ENCODE measurements at regions not wholly inside any gene's neighbourhood (a gene's known extent, or its start where the extent isn't known, plus 50 kb on each side); places are given as distances from the start of the nearest gene placed in this dataset.

DNA sequence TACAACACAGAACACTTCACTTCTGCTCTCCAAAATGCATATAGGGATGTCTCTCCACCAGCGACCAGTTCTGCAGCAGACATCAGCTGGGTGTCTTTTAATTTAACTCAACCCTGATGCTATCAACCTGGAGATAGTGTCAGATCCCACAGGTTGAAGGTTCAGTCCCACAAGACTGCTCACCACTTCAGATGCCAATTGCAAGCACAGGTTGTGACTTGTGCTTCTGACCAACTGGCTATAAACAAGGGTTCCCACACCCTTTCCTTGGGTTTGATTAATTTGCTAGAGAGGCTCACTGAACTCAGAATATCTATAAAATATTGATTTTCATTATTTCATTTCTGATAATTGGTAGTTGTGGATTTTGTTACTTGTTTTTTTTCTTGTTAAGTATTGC is 177.4 kb upstream of the HS3ST1 start:
- Mint-ChIP-seq H3K4me1 (no peaks in the 10 kb centered on the region), H3K4me3 (no peak overlapping the region), H3K27ac (no peak overlapping the region), H3K27me3 (no peaks in the 10 kb centered on the region), H3K9me3 (ENCODE audit: low read depth) (no peaks in the 10 kb centered on the region), H3K36me3 (ENCODE audit: low read depth) (no peaks in the 10 kb centered on the region)
- DNase-seq (no peak), ATAC-seq (no peak)
- intact Hi-C loops (cut with DNase I, micrococcal nuclease), result no loop called here
- ChIA-PET POLR2A (no interaction called here), CTCF (no interaction called here)

DNA sequence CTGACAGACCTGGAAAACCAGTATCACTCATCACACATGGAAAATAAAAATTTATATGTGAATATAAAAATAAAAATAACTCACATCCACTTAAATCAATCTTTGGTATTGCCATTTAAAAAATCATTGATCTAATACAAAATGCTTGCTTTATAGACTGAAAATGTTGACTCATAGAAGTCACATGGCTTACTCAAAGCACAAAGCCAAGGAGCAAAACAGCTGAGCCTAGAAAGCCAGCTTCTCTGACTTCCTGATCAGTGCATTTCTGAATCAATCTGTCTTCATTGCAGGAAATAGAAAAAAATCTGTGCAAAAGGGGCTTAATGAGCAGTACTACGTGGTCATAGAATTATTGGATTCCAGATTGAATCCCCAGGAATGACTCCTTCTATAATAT is 176.9 kb upstream of the HS3ST1 start:
- no peak overlapping the region for H3K27ac Mint-ChIP-seq
- intact Hi-C loops (cut with DNase I, micrococcal nuclease), result no loop called here
- H3K9me3 Mint-ChIP-seq (ENCODE audit: low read depth), result no peaks in the 10 kb centered on the region
- DNase-seq (no peak), ATAC-seq (no peak)
- POLR2A ChIA-PET, result no interaction called here
- H3K4me3 Mint-ChIP-seq, result no peak overlapping the region
- CTCF ChIA-PET, result no interaction called here
- H3K27me3 Mint-ChIP-seq, result no peaks in the 10 kb centered on the region
- H3K4me1 Mint-ChIP-seq, result no peaks in the 10 kb centered on the region
- no peaks in the 10 kb centered on the region for H3K36me3 Mint-ChIP-seq (ENCODE audit: low read depth)

DNA sequence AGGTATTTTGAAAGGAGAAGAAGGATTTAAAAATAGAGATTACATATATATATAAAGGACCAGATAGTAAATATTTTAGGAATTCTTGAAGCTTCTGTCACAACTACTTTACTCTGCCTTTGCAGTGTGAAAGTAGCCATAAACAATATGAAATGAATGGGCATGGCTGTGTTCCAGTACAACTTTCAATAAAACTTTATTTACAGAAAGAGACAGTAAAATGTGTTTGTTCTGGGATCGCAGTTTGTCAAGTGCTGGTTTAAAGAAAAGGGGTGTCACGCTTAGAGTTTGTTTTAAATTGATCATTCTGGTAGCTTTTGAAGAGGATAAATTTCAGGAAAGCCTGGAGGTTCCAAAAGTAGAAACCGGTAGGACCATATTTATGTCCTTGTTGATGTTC is 176.1 kb upstream of the HS3ST1 start:
- intact Hi-C loops (cut with DNase I, micrococcal nuclease), result no loop called here
- no peak overlapping the region for H3K27ac Mint-ChIP-seq
- no peak for DNase-seq
- CTCF ChIA-PET, result no interaction called here
- H3K4me1 Mint-ChIP-seq, result no peaks in the 10 kb centered on the region
- H3K36me3 Mint-ChIP-seq (ENCODE audit: low read depth), result no peaks in the 10 kb centered on the region
- no peaks in the 10 kb centered on the region for H3K27me3 Mint-ChIP-seq
- no peak for ATAC-seq
- H3K4me3 Mint-ChIP-seq, result no peak overlapping the region
- no peaks in the 10 kb centered on the region for H3K9me3 Mint-ChIP-seq (ENCODE audit: low read depth)
- POLR2A ChIA-PET, result no interaction called here

DNA sequence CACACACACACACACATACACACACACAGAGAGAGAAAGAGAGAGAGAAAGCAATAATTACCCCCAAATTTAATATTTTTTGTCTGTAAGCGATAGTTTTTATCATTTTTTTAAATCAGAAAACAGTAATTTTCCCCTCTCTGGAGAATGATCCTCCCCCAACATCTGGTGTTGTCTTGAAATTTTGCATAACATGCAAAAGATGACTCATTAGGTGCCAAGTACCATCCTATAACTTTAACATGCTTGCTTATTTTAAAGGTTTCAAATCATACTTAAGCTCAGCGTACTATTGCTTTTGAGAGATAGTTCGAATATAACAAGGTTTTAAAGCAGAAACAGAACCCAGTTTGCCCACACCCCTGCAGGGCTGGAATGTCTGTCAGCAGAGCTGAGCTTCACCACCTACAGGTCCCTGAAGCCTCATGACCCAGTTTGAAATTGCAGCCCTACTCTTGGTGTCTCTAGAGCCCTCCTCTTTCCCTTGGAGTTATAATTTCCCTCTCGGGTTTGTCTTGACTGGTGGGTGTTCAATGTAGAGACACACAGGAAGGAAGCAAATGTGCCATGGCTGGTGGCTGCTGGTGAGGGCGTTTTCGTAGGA is 175.0 kb upstream of the HS3ST1 start:
- CTCF ChIA-PET, result interaction anchor here (0.5 to 0.7 kb wide), 2 partner anchors 1018 to 1054 kb away, joined by 4 read pairs; no protein-coding TSS in a partner anchor
- POLR2A ChIA-PET, result no interaction called here
- H3K4me3 Mint-ChIP-seq, result no peak overlapping the region
- no peaks in the 10 kb centered on the region for H3K9me3 Mint-ChIP-seq (ENCODE audit: low read depth)
- H3K36me3 Mint-ChIP-seq (ENCODE audit: low read depth), result no peaks in the 10 kb centered on the region
- DNase-seq (no peak), ATAC-seq (no peak)
- H3K27ac Mint-ChIP-seq, result no peak overlapping the region
- no peaks in the 10 kb centered on the region for H3K27me3 Mint-ChIP-seq
- H3K4me1 Mint-ChIP-seq, result no peaks in the 10 kb centered on the region
- intact Hi-C loops (cut with DNase I, micrococcal nuclease), result no loop called here

DNA sequence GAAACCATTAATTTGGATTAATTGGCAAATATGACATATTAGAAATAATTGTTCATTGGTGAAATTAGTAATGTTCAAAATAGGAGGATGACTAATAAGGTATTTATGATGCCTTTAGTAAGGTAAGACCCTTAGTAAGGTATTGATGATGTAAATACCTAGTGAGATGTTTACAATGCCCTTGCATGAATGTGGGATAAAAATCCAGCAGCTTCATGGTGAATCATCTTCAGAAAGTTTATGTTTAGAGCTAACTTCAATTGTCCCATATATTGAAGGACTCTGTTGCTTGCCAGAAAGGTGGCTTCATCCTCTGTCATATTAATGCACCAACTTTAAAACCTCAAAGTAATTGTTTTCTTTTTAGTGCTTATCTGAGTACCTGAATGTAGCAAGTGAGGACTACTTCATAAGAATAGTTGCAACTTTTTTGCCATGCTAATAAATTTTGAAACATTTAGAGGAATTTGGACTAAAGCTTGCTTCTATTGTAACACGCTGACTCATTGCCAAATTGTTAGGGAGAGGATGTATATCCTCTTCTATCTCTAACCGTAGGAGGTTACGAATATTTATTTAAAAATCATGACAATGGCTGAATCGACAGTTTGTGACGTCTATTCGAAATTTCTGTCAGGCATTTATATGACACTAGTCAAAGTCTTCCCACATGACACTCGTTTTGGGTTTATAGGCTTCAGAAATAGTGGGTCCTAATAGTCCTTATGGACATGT is 174.1 kb upstream of the HS3ST1 start:
- intact Hi-C loops (cut with DNase I, micrococcal nuclease), result no loop called here
- H3K27me3 Mint-ChIP-seq, result no peaks in the 10 kb centered on the region
- DNase-seq (no peak), ATAC-seq (no peak)
- no peaks in the 10 kb centered on the region for H3K9me3 Mint-ChIP-seq (ENCODE audit: low read depth)
- H3K27ac Mint-ChIP-seq, result no peak overlapping the region
- CTCF ChIA-PET, result interaction anchor here (0.6 kb wide), 1 partner anchor 20 kb away, joined by 3 read pairs; no protein-coding TSS in a partner anchor
- no peaks in the 10 kb centered on the region for H3K36me3 Mint-ChIP-seq (ENCODE audit: low read depth)
- POLR2A ChIA-PET, result no interaction called here
- no peaks in the 10 kb centered on the region for H3K4me1 Mint-ChIP-seq
- no peak overlapping the region for H3K4me3 Mint-ChIP-seq

DNA sequence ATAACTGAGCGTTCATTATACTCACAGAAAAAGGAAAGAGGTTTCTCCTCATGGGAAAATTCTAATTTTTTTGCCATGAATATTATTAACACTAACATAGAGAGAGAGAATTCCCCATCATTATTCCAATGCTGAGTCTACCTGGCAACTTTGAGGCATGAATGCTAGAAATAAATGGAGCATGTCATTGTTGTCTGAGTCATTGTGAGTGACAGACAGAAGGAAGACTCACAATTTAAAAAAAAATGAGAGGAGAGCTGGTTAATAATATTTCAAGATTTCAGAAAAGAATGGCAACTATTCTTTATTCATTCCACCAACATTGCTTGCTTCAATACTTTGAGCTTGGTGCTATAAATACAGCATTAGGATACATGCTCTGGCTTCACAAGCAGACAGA is 170.4 kb upstream of the HS3ST1 start:
- POLR2A ChIA-PET, result no interaction called here
- CTCF ChIA-PET, result no interaction called here
- Mint-ChIP-seq H3K36me3 (ENCODE audit: low read depth) (no peaks in the 10 kb centered on the region), H3K4me1 (no peaks in the 10 kb centered on the region), H3K4me3 (no peak overlapping the region), H3K27me3 (no peaks in the 10 kb centered on the region), H3K27ac (no peak overlapping the region), H3K9me3 (ENCODE audit: low read depth) (no peaks in the 10 kb centered on the region)
- ATAC-seq (no peak), DNase-seq (no peak)
- intact Hi-C loops (cut with DNase I, micrococcal nuclease), result no loop called here

DNA sequence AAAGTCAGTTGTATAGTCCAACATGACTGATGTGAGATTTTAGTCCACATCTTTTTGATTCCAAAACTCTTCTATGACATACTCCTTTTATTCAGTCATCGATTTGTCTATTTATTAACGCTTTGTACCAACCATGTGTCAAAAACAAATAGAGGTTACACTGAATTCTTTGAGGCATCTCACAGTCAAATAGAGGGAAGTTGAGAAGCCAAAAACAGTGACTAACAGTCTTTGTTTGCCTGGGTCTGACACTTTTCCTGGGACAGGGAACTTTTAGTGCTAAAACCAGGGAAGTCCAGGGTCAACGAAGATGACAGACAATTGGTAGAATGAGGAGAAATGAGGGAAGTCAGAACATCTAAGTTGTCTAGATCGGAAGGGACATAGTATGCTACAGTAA is 169.9 kb upstream of the HS3ST1 start:
- H3K27me3 Mint-ChIP-seq, result no peaks in the 10 kb centered on the region
- CTCF ChIA-PET, result no interaction called here
- no peaks in the 10 kb centered on the region for H3K36me3 Mint-ChIP-seq (ENCODE audit: low read depth)
- no peak overlapping the region for H3K27ac Mint-ChIP-seq
- intact Hi-C loops (cut with DNase I, micrococcal nuclease), result no loop called here
- no peak overlapping the region for H3K4me3 Mint-ChIP-seq
- POLR2A ChIA-PET, result no interaction called here
- H3K9me3 Mint-ChIP-seq (ENCODE audit: low read depth), result no peaks in the 10 kb centered on the region
- ATAC-seq, result no peak
- no peak for DNase-seq
- H3K4me1 Mint-ChIP-seq, result no peaks in the 10 kb centered on the region

DNA sequence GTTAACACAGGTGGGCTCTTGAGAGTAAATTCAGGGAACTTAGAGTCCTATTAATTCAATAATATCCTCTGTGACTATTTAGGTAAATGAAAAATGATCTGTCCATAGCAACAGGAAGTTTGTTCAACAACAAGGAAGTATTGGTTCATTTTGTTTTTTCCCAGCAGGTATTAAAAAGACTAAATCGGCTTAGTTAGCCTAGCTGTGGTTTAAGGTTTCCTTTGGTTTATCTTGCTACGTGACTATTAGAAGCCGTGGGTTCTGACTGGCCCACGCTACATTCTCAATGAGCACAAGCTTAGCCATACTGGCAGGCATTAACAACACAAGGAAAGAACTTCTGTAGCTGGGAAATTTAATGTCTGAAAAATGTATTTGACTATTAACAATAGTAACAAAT is 168.8 kb upstream of the HS3ST1 start:
- H3K9me3 Mint-ChIP-seq (ENCODE audit: low read depth), result no peaks in the 10 kb centered on the region
- POLR2A ChIA-PET, result no interaction called here
- no peak overlapping the region for H3K27ac Mint-ChIP-seq
- CTCF ChIA-PET, result no interaction called here
- no peaks in the 10 kb centered on the region for H3K36me3 Mint-ChIP-seq (ENCODE audit: low read depth)
- DNase-seq (no peak), ATAC-seq (no peak)
- H3K27me3 Mint-ChIP-seq, result no peaks in the 10 kb centered on the region
- intact Hi-C loops (cut with DNase I, micrococcal nuclease), result no loop called here
- H3K4me1 Mint-ChIP-seq, result no peaks in the 10 kb centered on the region
- H3K4me3 Mint-ChIP-seq, result no peak overlapping the region

DNA sequence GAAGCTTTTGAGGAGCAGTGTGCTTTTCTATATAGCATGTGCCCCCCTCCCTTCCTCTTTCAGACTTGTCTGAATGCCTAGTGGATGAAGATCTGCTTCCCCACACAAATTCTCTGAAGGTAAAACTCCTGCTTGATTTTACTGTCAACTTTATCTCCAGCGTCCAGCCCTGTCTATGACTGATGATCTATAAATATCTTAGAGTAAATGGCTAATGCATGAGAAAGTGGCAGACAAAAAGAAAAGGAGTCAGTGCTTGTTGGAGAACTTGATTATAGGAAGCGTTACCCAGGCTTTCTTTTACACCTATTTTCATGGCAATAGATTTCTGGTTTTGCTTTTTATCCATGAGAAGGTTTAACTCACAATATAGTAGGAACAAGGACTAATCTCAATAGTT is 168.3 kb upstream of the HS3ST1 start:
- H3K27me3 Mint-ChIP-seq, result no peaks in the 10 kb centered on the region
- DNase-seq (no peak), ATAC-seq (no peak)
- H3K4me3 Mint-ChIP-seq, result no peak overlapping the region
- POLR2A ChIA-PET, result no interaction called here
- CTCF ChIA-PET, result no interaction called here
- H3K36me3 Mint-ChIP-seq (ENCODE audit: low read depth), result no peaks in the 10 kb centered on the region
- intact Hi-C loops (cut with DNase I, micrococcal nuclease), result no loop called here
- no peaks in the 10 kb centered on the region for H3K4me1 Mint-ChIP-seq
- H3K27ac Mint-ChIP-seq, result no peak overlapping the region
- H3K9me3 Mint-ChIP-seq (ENCODE audit: low read depth), result no peaks in the 10 kb centered on the region

DNA sequence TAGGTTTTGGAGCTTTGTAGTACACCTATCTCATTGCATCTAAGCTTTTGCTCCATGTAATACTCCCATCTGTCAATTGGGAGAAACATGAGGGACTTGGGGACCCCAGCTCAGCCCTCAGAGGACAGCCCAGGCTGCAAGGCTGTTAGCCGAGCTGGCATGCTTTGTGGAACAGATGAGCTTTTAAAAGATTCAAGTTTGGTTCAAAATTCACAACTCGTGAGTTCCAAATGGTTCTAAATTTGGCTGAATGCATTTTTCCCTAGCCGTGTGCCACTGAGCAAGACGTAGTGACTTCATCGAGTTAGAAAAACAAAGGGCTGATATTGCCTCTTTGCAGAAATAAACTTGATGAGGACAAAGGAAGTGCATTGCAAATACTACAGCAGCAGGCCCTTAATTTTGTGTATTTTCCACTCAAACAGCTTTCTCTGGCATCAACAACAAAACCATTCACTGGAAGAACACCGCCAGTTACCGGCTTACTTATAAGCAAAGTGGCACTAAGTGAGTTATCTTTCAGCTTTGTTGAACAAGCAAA is 165.0 kb upstream of the HS3ST1 start:
- Mint-ChIP-seq H3K27ac (no peak overlapping the region), H3K4me1 (no peaks in the 10 kb centered on the region), H3K36me3 (ENCODE audit: low read depth) (no peaks in the 10 kb centered on the region), H3K4me3 (no peak overlapping the region), H3K9me3 (ENCODE audit: low read depth) (no peaks in the 10 kb centered on the region), H3K27me3 (no peaks in the 10 kb centered on the region)
- intact Hi-C loops (cut with DNase I, micrococcal nuclease), result no loop called here
- ATAC-seq, result no peak
- DNase-seq, result no peak
- ChIA-PET CTCF (no interaction called here), POLR2A (no interaction called here)

DNA sequence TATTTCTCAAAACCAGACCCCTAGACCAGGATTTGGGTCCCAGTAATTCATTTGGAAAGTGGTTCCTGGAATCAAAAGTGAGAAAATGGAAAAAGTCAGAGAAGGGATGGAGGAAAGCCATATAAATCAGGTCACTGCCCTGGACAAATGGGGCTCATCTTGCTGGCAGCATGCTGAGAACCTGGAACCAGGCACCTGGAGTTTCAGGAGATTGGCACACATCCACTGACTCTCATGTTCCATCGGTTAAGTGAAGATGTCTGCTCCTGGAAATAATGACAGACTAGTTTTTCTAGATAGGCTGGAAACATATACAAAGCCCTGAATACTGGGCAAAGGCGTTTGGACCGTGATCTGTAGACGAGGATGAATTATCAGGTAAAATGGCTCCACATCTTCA is 163.6 kb upstream of the HS3ST1 start:
- CTCF ChIA-PET, result no interaction called here
- Mint-ChIP-seq H3K27ac (no peak overlapping the region), H3K4me1 (no peaks in the 10 kb centered on the region), H3K27me3 (no peaks in the 10 kb centered on the region), H3K9me3 (ENCODE audit: low read depth) (no peaks in the 10 kb centered on the region), H3K4me3 (no peak overlapping the region), H3K36me3 (ENCODE audit: low read depth) (no peaks in the 10 kb centered on the region)
- intact Hi-C loops (cut with DNase I, micrococcal nuclease), result no loop called here
- POLR2A ChIA-PET, result no interaction called here
- DNase-seq, result no peak
- ATAC-seq, result no peak

DNA sequence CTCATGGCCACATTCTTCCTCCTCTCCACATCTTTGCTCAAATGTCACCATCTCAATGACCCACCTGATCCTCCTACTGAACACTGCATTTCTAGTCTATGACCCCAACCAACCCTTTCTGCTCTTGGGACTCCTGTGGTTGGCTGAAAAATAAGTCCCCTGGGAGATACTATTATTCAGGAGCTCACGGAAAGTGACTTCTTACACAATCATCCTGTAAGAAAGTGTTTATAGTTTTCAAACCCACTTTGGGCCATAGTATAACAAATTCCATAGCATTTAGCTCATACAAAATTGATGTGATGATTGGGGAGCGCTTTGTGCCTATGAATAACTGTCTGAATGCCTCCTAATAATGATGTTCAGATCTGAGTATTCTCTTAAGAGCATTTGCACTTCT is 161.4 kb upstream of the HS3ST1 start:
- Mint-ChIP-seq H3K4me3 (no peak overlapping the region), H3K27ac (no peak overlapping the region), H3K4me1 (no peaks in the 10 kb centered on the region), H3K9me3 (ENCODE audit: low read depth) (no peaks in the 10 kb centered on the region), H3K27me3 (peaks cover 3% of the 10 kb centered on the region), H3K36me3 (ENCODE audit: low read depth) (no peaks in the 10 kb centered on the region)
- ATAC-seq (no peak), DNase-seq (no peak)
- intact Hi-C loops (cut with DNase I, micrococcal nuclease), result no loop called here
- POLR2A ChIA-PET, result no interaction called here
- CTCF ChIA-PET, result interaction anchor here (1.1 kb wide), 1 partner anchor 7 kb away, joined by 3 read pairs; no protein-coding TSS in a partner anchor

Data from activated CD4-positive, alpha-beta T cell treated with anti-CD3 and anti-CD28 coated beads for 36 hours (primary cell).